Spinal cord (tissue), 9 donors: ENCODE measurements at regions not wholly inside any gene's neighbourhood (a gene's known extent, or its start where the extent isn't known, plus 50 kb on each side); places are given as distances from the start of the nearest gene placed in this dataset.
A peak's percentile ranks its signal among the peaks of the same experiment; 100 is the strongest.

Experiments
- DNase-seq, 6 donors: peaks; one replicate each; pipeline versions ENCODE4 v3.0.0 to v3.0.0-alpha.2; 2013 to 2015; ENCODE audit warnings: low spot score in 6 of 6, low read depth in 4 of 6
- H3K27ac ChIP-seq: one replicate; pipeline ENCODE4 v1.5.1; 2013; ENCODE audit warnings: low read depth, low read length, control low read depth
- H3K27me3 ChIP-seq: one replicate; pipeline ENCODE4 v1.6.1; 2013; ENCODE audit warnings: low read length; ENCODE audit not compliant: control insufficient read depth, insufficient read depth
- H3K36me3 ChIP-seq: one replicate; pipeline ENCODE4 v1.6.1; 2013; ENCODE audit warnings: low read length; ENCODE audit not compliant: control insufficient read depth, insufficient read depth
- H3K4me1 ChIP-seq: one replicate; pipeline ENCODE4 v1.6.1; 2013; ENCODE audit warnings: low read length; ENCODE audit not compliant: control insufficient read depth, insufficient read depth
- H3K4me3 ChIP-seq: one replicate; pipeline ENCODE4 v1.5.1; 2013; ENCODE audit warnings: low read depth, low read length, control low read depth
- H3K9me3 ChIP-seq: one replicate; pipeline ENCODE4 v1.6.1; 2013; ENCODE audit warnings: low read length; ENCODE audit not compliant: control insufficient read depth, insufficient read depth
- WGBS: methylation state at CpG from one replicate; pipeline ENCODE4 v1.1.5; 2013; ENCODE audit warnings: missing lambda C conversion rate; ENCODE audit not compliant: insufficient coverage; 5-methylcytosine and 5-hydroxymethylcytosine counted together
- donor health status: healthy.

GRCh38 chr2:10236571-10237391 lies 65.9 kb upstream of the HPCAL1 start:
- no peak overlapping the region for H3K27ac ChIP-seq
- no peaks in the 10 kb centered on the region for H3K9me3 ChIP-seq
- peaks cover 3% of the 10 kb centered on the region for H3K27me3 ChIP-seq
- H3K4me1 ChIP-seq, result peaks cover 46% of the 10 kb centered on the region
- peak in 3 of 6 donors; percentile 23 to 90 (median 26) for DNase-seq
- WGBS, result 72% methylated on average over 8 of the region's 10 CpGs
- H3K36me3 ChIP-seq, result peaks cover 3% of the 10 kb centered on the region
- no peak overlapping the region for H3K4me3 ChIP-seq

GRCh38 chr2:10237392-10238321 lies 65.0 kb upstream of the HPCAL1 start:
- peaks cover 46% of the 10 kb centered on the region for H3K4me1 ChIP-seq
- peaks cover 3% of the 10 kb centered on the region for H3K27me3 ChIP-seq
- H3K36me3 ChIP-seq, result peaks cover 3% of the 10 kb centered on the region
- no peak overlapping the region for H3K27ac ChIP-seq
- H3K4me3 ChIP-seq, result no peak overlapping the region
- DNase-seq, result no peak
- WGBS, result 89% methylated on average over 23 of the region's 28 CpGs
- H3K9me3 ChIP-seq, result no peaks in the 10 kb centered on the region

DNA sequence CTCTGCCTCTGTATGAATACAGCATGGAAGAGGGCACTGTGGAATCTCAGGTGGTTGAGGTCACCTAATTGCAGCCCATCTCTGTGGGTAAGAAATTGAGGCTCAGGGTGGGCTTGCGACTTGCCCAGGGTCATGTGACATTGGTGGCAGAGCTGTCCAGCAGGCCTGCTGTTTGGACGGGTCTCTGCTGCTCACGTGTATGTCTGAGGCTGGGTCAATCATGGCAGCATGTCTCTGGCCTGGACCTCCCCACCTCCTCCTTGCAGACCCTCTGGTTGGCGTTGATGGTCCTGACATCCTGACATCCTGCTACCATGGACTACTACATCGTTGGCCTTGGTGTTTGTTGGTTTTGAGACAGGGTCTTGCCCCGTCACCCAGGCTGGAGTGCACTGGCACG lies 64.3 kb upstream of the HPCAL1 start:
- Histone ChIP-seq H3K36me3 (peaks cover 3% of the 10 kb centered on the region), H3K4me3 (no peak overlapping the region), H3K27me3 (peaks cover 3% of the 10 kb centered on the region), H3K27ac (no peak overlapping the region), H3K4me1 (peaks cover 46% of the 10 kb centered on the region), H3K9me3 (no peaks in the 10 kb centered on the region)
- WGBS, result 96% methylated on average over 5 of the region's 7 CpGs
- DNase-seq, result no peak

DNA sequence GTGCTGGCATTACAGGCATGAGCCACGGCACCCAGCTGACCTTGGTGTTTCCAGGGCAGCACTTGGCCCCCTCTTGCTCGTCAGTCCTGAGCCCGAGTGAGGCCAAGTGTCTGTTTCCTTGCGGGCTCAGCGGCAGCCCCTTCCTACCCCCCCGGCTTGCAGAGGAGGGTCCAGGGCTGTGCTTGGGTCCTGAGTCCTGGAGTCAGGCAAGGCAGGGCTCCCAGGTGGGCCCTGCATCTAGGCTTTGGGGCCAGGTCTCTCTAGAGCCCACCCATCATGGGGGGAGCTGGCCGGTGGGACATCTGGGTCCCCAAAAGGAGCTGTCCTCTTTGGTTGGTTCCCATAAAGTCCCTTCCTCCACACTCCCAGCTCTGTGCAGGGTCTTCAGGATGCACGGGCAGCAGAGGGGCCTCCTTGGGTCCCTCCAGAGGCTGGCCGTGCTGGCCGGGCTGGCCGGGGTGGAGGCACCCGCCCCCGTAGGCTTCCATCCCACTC lies 63.7 kb upstream of the HPCAL1 start:
- Histone ChIP-seq H3K4me1 (peaks cover 45% of the 10 kb centered on the region), H3K4me3 (no peak overlapping the region), H3K9me3 (no peaks in the 10 kb centered on the region), H3K36me3 (peaks cover 3% of the 10 kb centered on the region), H3K27ac (no peak overlapping the region), H3K27me3 (peaks cover 3% of the 10 kb centered on the region)
- 73% methylated on average over 10 of the region's 13 CpGs for WGBS
- no peak for DNase-seq

DNA sequence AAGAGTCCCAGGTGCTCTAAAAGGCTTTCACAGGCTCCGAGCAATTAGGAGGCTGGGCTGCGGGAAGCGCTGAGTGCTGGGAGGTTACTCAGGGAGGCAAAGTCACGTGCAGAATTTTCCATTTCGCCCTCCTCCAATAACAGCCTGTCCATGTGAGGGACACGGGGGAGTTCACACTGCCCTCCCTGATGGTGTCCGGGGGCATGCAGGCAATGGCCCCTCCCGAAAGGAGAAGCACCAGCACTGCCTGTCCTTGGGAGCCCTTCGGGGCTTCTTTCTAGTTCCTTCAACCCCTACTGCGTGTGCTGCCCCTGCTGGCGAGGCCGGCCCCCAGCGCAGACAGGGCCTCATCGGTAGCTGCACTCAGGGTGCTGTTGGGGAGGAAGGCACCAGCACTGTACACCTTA lies 63.1 kb upstream of the HPCAL1 start:
- 55% methylated on average over 11 of the region's 14 CpGs for WGBS
- Histone ChIP-seq H3K36me3 (peaks cover 3% of the 10 kb centered on the region), H3K4me1 (peaks cover 40% of the 10 kb centered on the region), H3K9me3 (no peaks in the 10 kb centered on the region), H3K4me3 (no peak overlapping the region), H3K27ac (no peak overlapping the region), H3K27me3 (peaks cover 3% of the 10 kb centered on the region)
- DNase-seq, result peak in 1 of 6 donors; percentile 37

GRCh38 chr2:10240161-10240681 lies 62.5 kb upstream of the HPCAL1 start:
- H3K27ac ChIP-seq, result no peak overlapping the region
- WGBS, result 89% methylated on average over 9 of the region's 18 CpGs
- H3K9me3 ChIP-seq, result no peaks in the 10 kb centered on the region
- no peak for DNase-seq
- peaks cover 35% of the 10 kb centered on the region for H3K4me1 ChIP-seq
- peaks cover 3% of the 10 kb centered on the region for H3K27me3 ChIP-seq
- peaks cover 3% of the 10 kb centered on the region for H3K36me3 ChIP-seq
- H3K4me3 ChIP-seq, result no peak overlapping the region

DNA sequence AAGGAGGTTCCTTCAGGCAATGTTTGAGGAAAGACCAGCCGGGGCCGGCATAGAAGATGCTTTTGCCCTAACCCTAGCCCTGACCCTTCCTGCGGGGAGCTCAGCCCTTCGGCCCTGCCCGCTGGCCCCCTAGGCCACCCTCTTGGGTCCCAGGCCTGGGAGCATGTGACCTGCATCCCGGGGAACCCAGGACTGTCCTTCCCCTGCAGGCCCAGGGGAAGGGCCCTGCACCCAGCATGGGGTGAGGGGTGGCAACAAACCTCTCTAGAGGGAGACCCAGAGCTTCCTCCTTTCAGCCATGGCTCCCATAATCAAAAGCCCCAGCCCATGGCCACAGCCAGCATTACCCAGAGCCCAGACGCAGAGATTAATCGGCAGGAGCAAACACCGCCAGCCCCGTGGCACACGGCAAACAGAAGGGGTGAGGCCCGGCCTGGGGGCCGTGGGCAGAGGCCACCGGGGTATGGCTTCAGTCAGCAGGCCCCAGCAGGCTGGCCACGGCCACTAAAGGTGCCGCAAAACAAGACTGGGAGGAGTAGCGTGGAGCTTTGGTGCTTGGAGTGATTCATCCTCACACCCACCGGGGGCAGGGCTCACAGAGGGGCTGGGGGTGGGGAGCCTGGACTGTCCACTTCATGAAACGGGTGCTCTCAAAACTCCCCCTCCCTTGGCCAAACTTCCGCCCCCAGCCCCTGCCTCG lies 61.6 kb upstream of the HPCAL1 start:
- H3K27ac ChIP-seq, result no peak overlapping the region
- H3K9me3 ChIP-seq, result no peaks in the 10 kb centered on the region
- peaks cover 3% of the 10 kb centered on the region for H3K36me3 ChIP-seq
- 85% methylated on average over 15 of the region's 21 CpGs for WGBS
- H3K27me3 ChIP-seq, result peaks cover 3% of the 10 kb centered on the region
- H3K4me1 ChIP-seq, result peaks cover 33% of the 10 kb centered on the region
- DNase-seq, result no peak
- no peak overlapping the region for H3K4me3 ChIP-seq

DNA sequence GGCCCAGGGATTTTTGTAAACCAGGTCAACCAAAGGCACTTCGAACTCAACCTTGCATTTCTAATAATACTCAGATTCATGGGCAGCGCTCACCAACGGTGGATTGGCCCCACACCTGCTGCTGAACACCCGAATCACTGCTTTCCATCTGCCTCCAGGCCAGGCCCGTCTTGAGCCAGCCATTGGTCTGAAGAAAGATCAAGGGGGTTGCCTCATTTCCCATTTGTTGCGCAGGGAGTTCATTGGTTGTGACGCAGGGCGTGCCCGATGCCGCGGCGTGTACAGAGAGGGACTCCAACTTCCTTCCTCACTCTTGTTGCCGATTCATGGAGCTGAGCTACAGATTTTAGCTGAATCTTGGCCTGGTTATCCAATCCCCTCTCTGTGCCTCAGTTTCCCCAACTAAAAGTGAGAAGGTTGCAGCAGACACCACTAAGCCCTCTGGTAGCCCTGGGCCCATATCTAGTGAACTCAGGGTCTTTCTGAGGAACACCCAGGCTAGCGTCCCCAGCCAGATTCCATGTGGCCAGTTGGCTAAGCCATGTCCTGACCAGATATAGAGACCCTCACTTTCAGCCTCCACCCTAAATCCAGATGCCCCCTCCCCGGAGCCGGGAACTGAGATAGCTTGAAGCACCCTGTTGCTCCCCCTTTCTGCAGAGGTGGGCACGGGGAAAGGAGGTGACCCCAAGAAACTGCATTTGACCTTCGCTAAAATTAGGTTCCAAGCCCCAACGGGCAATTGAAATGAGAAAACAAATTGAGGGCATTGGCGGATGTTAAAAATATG lies 60.9 kb upstream of the HPCAL1 start:
- Histone ChIP-seq H3K27me3 (peaks cover 3% of the 10 kb centered on the region), H3K4me3 (no peak overlapping the region), H3K27ac (no peak overlapping the region), H3K9me3 (no peaks in the 10 kb centered on the region), H3K36me3 (peaks cover 3% of the 10 kb centered on the region), H3K4me1 (peaks cover 25% of the 10 kb centered on the region)
- no peak for DNase-seq
- WGBS, result 92% methylated on average over 19 of the region's 20 CpGs
